PC-9 (cell line): ENCODE measurements at regions not wholly inside any gene's neighbourhood (a gene's known extent, or its start where the extent isn't known, plus 50 kb on each side); places are given as distances from the start of the nearest gene placed in this dataset.

Experiments
- BruUV-seq: library from RNA; stranded (reverse); fragments of 400-500 nt; replicated peaks from 2 replicates; lab custom pipeline; 2021; lab: Mats Ljungman, UMichigan
- CTCF ChIA-PET: fragments of 300-600 bp; sonication (Branson Sonifier 250); formaldehyde crosslinking; loops from one replicate; lab custom pipeline; 2022; ENCODE audit warnings: antibody characterized with exemption; lab: Charles Lee
- POLR2A ChIA-PET: fragments of 300-600 bp; sonication (Branson Sonifier 250); formaldehyde crosslinking; loops from one replicate; lab custom pipeline; 2022; ENCODE audit warnings: antibody characterized with exemption; ENCODE audit not compliant: unreplicated experiment; lab: Charles Lee
- DNase-seq, 2 experiments: peaks; one replicate each; pipeline versions ENCODE4 v3.0.0 to v3.0.0-alpha.2; 2015 to 2022; ENCODE audit warnings: mixed read lengths in 1 of 2
- H2AFZ ChIP-seq: fragments of 200-600 bp; sonication (generic); 2 replicates; pipeline ENCODE4 v1.8.1; 2017; ENCODE audit warnings: antibody characterized with exemption
- H3F3A ChIP-seq: fragments of 200-600 bp; sonication (generic); 2 replicates; pipeline ENCODE4 v1.8.1; 2017; ENCODE audit warnings: antibody characterized with exemption, mild to moderate bottlenecking, low read depth; ENCODE audit not compliant: insufficient read depth
- H3K27ac ChIP-seq: fragments of 200-600 bp; sonication (generic); 2 replicates; pipeline ENCODE4 v1.6.1; 2016; ENCODE audit warnings: mixed run types
- H3K27me3 ChIP-seq: fragments of 200-600 bp; sonication (generic); 2 replicates; pipeline ENCODE4 v1.6.1; 2016; ENCODE audit warnings: low read depth, mixed run types; ENCODE audit not compliant: insufficient read depth
- H3K36me3 ChIP-seq: fragments of 200-600 bp; sonication (generic); 2 replicates; pipeline ENCODE4 v1.6.1; 2016; ENCODE audit warnings: low read depth, mixed run types
- H3K4me1 ChIP-seq: fragments of 200-600 bp; sonication (generic); replicated peaks from 2 replicates; pipeline ENCODE4 v1.6.1; 2016; ENCODE audit warnings: mixed run types; ENCODE audit not compliant: insufficient read depth
- H3K4me2 ChIP-seq: fragments of 200-600 bp; sonication (generic); 2 replicates; pipeline ENCODE4 v1.6.1; 2017; ENCODE audit warnings: mixed run types
- H3K4me3 ChIP-seq: fragments of 200-600 bp; sonication (generic); 2 replicates; pipeline ENCODE4 v1.6.1; 2016; ENCODE audit warnings: mixed run types
- H3K79me2 ChIP-seq: fragments of 200-600 bp; sonication (generic); 2 replicates; pipeline ENCODE4 v1.6.1; 2017; ENCODE audit warnings: low read depth, mixed run types
- H3K9me2 ChIP-seq: fragments of 200-600 bp; sonication (generic); 2 replicates; pipeline ENCODE4 v1.8.1; 2017; ENCODE audit warnings: mild to moderate bottlenecking; ENCODE audit not compliant: insufficient read depth
- H3K9me3 ChIP-seq: fragments of 200-600 bp; sonication (generic); 2 replicates; pipeline ENCODE4 v1.8.1; 2016; ENCODE audit warnings: low read depth; ENCODE audit not compliant: insufficient read depth
- H4K20me1 ChIP-seq: fragments of 200-600 bp; sonication (generic); 2 replicates; pipeline ENCODE4 v1.8.1; 2017; ENCODE audit not compliant: insufficient read depth
- CTCF ChIP-seq: fragments of 200-600 bp; sonication (generic); conservative IDR thresholded peaks from 2 replicates; pipeline ENCODE4 v1.6.1; 2017; ENCODE audit warnings: mixed run types, antibody characterized with exemption, mild to moderate bottlenecking, moderate library complexity
- EZH2 ChIP-seq: fragments of 200-600 bp; sonication (generic); IDR thresholded peaks from 2 replicates; pipeline ENCODE4 v1.8.0; 2017; ENCODE audit warnings: antibody characterized with exemption, low read depth
- intact Hi-C: fragments of 100-400 bp; cut with micrococcal nuclease; formaldehyde crosslinking; loops from one replicate; pipeline ENCODE4 v1.10.0; 2022; ENCODE audit not compliant: unreplicated experiment

- no peak for DNase-seq
- Histone ChIP-seq H3K27ac (no peak overlapping the region), H3K9me3 (no peaks in the 10 kb centered on the region; the same call in 1 of the 2 replicates), H3K4me2 (no peak overlapping the region), H3K79me2 (no peaks in the 10 kb centered on the region), H3F3A (no peaks in the 10 kb centered on the region), H2AFZ (no peak overlapping the region), H3K36me3 (no peaks in the 10 kb centered on the region), H4K20me1 (no peaks in the 10 kb centered on the region), H3K9me2 (no peaks in the 10 kb centered on the region), H3K4me1 (no peaks in the 10 kb centered on the region), H3K27me3 (no peaks in the 10 kb centered on the region), H3K4me3 (no peak overlapping the region)
- no TSS peak for BruUV-seq
- POLR2A ChIA-PET: no interaction called here
- CTCF ChIA-PET: no interaction called here
- intact Hi-C loops: no loop called here
- TF ChIP-seq EZH2: no peak
- no peak for TF ChIP-seq CTCF
Observed at GRCh38 chr10:124268976-124269375, 149.7 kb downstream of the OAT start.

GRCh38 chr10:124267911-124268549 is 150.7 kb downstream of the OAT start:
- Histone ChIP-seq H3F3A (no peaks in the 10 kb centered on the region), H2AFZ (no peak overlapping the region), H3K27me3 (no peaks in the 10 kb centered on the region), H3K36me3 (no peaks in the 10 kb centered on the region), H4K20me1 (no peaks in the 10 kb centered on the region), H3K9me2 (no peaks in the 10 kb centered on the region), H3K27ac (no peak overlapping the region), H3K79me2 (no peaks in the 10 kb centered on the region), H3K4me3 (no peak overlapping the region), H3K9me3 (no peaks in the 10 kb centered on the region; the same call in 1 of the 2 replicates), H3K4me1 (no peaks in the 10 kb centered on the region), H3K4me2 (no peak overlapping the region)
- no peak for DNase-seq
- ChIA-PET POLR2A (no interaction called here), CTCF (no interaction called here)
- intact Hi-C loops: no loop called here
- no peak for TF ChIP-seq CTCF
- no peak for TF ChIP-seq EZH2
- BruUV-seq: no TSS peak

- no peaks in the 10 kb centered on the region for H3F3A ChIP-seq
- CTCF ChIA-PET: no interaction called here
- H2AFZ ChIP-seq: no peak overlapping the region
- no peak overlapping the region for H3K4me2 ChIP-seq
- TF ChIP-seq CTCF: no peak
- H4K20me1 ChIP-seq: no peaks in the 10 kb centered on the region
- no peaks in the 10 kb centered on the region for H3K27me3 ChIP-seq
- H3K4me1 ChIP-seq: no peaks in the 10 kb centered on the region
- H3K9me3 ChIP-seq: no peaks in the 10 kb centered on the region; the same call in 1 of the 2 replicates
- no peaks in the 10 kb centered on the region for H3K9me2 ChIP-seq
- DNase-seq: no peak
- POLR2A ChIA-PET: interaction anchor here (0.7 kb wide), 1 partner anchor 115 kb away, joined by 3 read pairs; no protein-coding TSS in a partner anchor
- no peak overlapping the region for H3K27ac ChIP-seq
- no peaks in the 10 kb centered on the region for H3K79me2 ChIP-seq
- no peaks in the 10 kb centered on the region for H3K36me3 ChIP-seq
- intact Hi-C loops: no loop called here
- BruUV-seq: no TSS peak
- no peak overlapping the region for H3K4me3 ChIP-seq
Observed at GRCh38 chr10:124267231-124267885, 151.4 kb downstream of the OAT start.
